Endothelial cell of umbilical vein (primary cell): ENCODE measurements at regions not wholly inside any gene's neighbourhood (a gene's known extent, or its start where the extent isn't known, plus 50 kb on each side); places are given as distances from the start of the nearest gene placed in this dataset.

Experiments used
- EZH2 ChIP-seq: IDR thresholded peaks from 2 replicates; pipeline ENCODE4 v1.6.1; 2012; ENCODE audit warnings: borderline replicate concordance, low read depth, mild to moderate bottlenecking, moderate library complexity, low read length, inconsistent platforms; ENCODE audit not compliant: severe bottlenecking
- FOS ChIP-seq: IDR thresholded peaks from 2 replicates; pipeline ENCODE4 v1.6.1; 2011; ENCODE audit warnings: mild to moderate bottlenecking, low read length, moderate library complexity, borderline replicate concordance; ENCODE audit not compliant: insufficient read depth
- GATA2 ChIP-seq: IDR thresholded peaks from 2 replicates; pipeline ENCODE4 v1.7.0; 2011; ENCODE audit warnings: low read depth, mild to moderate bottlenecking, moderate library complexity, mixed read lengths, low read length; ENCODE audit not compliant: insufficient read length, insufficient read depth
- POLR2A ChIP-seq: IDR thresholded peaks from 2 replicates; pipeline ENCODE4 v1.6.1; 2012; ENCODE audit warnings: low read depth, mild to moderate bottlenecking, control low read depth, low read length
- POLR2AphosphoS5 ChIP-seq: IDR thresholded peaks from 2 replicates; pipeline ENCODE4 v1.6.1; 2012; ENCODE audit warnings: low read depth, mild to moderate bottlenecking, control low read depth, low read length, moderate library complexity; ENCODE audit not compliant: insufficient read depth
- TF ChIP-seq, protein P1 (sequence below): IDR thresholded peaks from 2 replicates; pipeline ENCODE4 v1.6.1; 2011; ENCODE audit not compliant: insufficient read depth, insufficient read length
- TF ChIP-seq, protein P2 (sequence below), 2 donors: IDR thresholded peaks; 1 replicate in 1 of 2; 2 replicates in 1 of 2; pipeline ENCODE4 v1.5.1; 2011; ENCODE audit warnings: low read length in 2 of 2, mild to moderate bottlenecking in 2 of 2, moderate library complexity in 2 of 2, control low read depth in 1 of 2, inconsistent platforms in 1 of 2, low read depth in 1 of 2; ENCODE audit not compliant: insufficient read depth in 1 of 2; ENCODE audit errors: extremely low read depth in 1 of 2

DNA sequence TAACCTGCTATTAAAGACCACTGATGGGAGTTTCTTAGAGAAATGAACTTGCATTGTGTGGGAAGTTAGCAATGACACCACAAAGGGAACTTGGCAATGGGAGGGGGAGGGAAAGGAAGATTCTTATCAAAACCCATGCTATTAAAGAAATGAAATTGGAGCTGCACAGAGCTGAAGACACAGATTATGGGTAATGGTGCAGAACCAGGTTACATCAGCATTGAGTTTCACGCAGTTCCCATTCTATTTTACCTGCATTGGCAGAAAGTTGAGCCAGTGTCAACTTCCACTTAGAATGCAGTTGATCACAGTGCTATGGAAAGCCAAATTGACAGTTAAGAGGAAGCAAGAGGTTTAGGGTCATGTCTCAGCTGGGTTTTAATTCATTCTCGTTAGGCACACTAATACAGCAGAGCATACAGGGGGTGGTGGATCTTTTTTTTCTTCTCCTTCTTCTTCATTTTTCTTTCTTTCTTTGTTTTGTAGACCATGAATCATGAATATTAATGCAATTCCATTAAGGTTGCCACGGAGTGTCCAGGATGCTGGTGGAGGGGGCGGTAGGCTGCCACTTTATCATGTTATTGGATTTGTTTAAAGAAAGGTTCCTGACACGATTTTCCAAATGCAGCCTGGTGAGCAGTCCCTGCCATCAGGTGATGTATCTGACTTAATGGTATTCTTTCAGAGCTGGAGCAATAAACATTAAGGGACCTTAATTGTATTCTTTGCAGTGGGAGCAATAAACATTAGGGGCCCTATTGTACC lies 1092.0 kb upstream of the MAP3K7 start:
- TF ChIP-seq, protein P1, sequence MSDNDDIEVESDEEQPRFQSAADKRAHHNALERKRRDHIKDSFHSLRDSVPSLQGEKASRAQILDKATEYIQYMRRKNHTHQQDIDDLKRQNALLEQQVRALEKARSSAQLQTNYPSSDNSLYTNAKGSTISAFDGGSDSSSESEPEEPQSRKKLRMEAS, result no peak
- TF ChIP-seq EZH2 (no peak), POLR2AphosphoS5 (no peak), POLR2A (no peak), GATA2 (no peak), FOS (no peak)
- TF ChIP-seq, protein P2, sequence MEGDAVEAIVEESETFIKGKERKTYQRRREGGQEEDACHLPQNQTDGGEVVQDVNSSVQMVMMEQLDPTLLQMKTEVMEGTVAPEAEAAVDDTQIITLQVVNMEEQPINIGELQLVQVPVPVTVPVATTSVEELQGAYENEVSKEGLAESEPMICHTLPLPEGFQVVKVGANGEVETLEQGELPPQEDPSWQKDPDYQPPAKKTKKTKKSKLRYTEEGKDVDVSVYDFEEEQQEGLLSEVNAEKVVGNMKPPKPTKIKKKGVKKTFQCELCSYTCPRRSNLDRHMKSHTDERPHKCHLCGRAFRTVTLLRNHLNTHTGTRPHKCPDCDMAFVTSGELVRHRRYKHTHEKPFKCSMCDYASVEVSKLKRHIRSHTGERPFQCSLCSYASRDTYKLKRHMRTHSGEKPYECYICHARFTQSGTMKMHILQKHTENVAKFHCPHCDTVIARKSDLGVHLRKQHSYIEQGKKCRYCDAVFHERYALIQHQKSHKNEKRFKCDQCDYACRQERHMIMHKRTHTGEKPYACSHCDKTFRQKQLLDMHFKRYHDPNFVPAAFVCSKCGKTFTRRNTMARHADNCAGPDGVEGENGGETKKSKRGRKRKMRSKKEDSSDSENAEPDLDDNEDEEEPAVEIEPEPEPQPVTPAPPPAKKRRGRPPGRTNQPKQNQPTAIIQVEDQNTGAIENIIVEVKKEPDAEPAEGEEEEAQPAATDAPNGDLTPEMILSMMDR (IDR thresholded peaks at IDR 0.05; ENCODE audit: extremely low read depth in 1 of 2, insufficient read depth in 1 of 2, low read depth in 1 of 2, low read length in 2 of 2), result no peak
